ENCODE measurements at regions not wholly inside any gene's neighbourhood (a gene's known extent, or its start where the extent isn't known, plus 50 kb on each side); places are given as distances from the start of the nearest gene placed in this dataset.

DNA sequence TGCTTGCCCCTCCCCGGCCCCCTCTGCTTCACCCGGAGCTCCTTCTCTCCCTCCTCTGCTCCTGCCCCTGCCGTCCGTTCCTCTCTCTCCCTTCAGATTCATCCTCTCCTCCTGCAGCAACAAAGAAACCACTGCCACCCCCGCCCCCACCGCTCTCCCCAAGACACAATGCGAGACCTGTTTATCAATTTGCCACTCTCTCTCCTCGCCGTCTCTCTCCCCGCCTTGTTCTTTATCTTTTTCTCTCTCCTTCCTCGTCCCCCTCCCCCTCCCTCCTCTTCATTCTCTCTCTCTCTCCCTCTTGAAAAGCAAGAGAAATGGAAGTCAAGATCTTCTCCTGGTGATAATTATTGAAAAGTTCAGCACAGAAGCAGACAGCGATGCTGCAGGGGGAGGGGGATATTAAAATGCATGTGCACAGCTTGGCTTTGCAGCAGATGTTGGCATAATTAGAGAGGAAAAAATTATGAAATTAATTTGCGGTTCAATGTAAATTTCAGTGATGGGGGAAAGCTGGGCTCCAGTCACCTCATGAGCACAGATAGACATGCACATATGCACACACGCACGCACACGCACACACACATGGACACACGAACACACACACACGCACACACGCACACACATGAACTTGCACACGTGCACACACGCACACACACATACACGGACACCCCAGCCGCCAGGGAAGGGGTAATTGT is 58.1 kb upstream of the CBFA2T3 start:
- no peak overlapping the region for H3K4me3 Mint-ChIP-seq
- TF ChIP-seq CTCF (IDR thresholded peaks at IDR 0.05), result no peak
- intact Hi-C loops (cut with micrococcal nuclease), result loop anchor here (5.0 kb wide), 2 partner anchors 38 to 53 kb away; no protein-coding TSS in a partner anchor

GRCh38 chr16:89035669-89036570 is 57.7 kb upstream of the ACSF3 start:
- no peak overlapping the region for H3K4me3 Mint-ChIP-seq
- ChIA-PET POLR2A (no interaction called here), CTCF (interaction anchor here (0.6 kb wide), 1 partner anchor 203 kb away, joined by 3 read pairs; no protein-coding TSS in a partner anchor)
- no peak for DNase-seq
- H3K27ac Mint-ChIP-seq, result no peak overlapping the region
- ATAC-seq (ENCODE audit: low read depth), result no peak
- TF ChIP-seq CTCF (IDR thresholded peaks at IDR 0.05), result no peak
- H3K9me3 Mint-ChIP-seq, result no peaks in the 10 kb centered on the region
- H3K36me3 Mint-ChIP-seq (ENCODE audit: low read depth), result no peaks in the 10 kb centered on the region
- H3K4me1 Mint-ChIP-seq, result peaks cover 37% of the 10 kb centered on the region
- intact Hi-C loops (cut with micrococcal nuclease), result no loop called here
- peaks cover 8% of the 10 kb centered on the region for H3K27me3 Mint-ChIP-seq

More for the DNA sequence above, 58.1 kb upstream of the CBFA2T3 start:
- no peak for DNase-seq
- no peaks in the 10 kb centered on the region for H3K9me3 Mint-ChIP-seq
- ATAC-seq (ENCODE audit: low read depth), result no peak
- H3K4me1 Mint-ChIP-seq, result peaks cover 39% of the 10 kb centered on the region
- ChIA-PET CTCF (interaction anchor here (0.6 kb wide), 1 partner anchor 204 kb away, joined by 3 read pairs; no protein-coding TSS in a partner anchor), POLR2A (no interaction called here)
- no peaks in the 10 kb centered on the region for H3K36me3 Mint-ChIP-seq (ENCODE audit: low read depth)
- no peak overlapping the region for H3K27ac Mint-ChIP-seq
- peaks cover 8% of the 10 kb centered on the region for H3K27me3 Mint-ChIP-seq

- H3K4me3 Mint-ChIP-seq, result no peak overlapping the region
- CTCF ChIA-PET, result no interaction called here
- no peak overlapping the region for H3K27ac Mint-ChIP-seq
- DNase-seq (no peak), ATAC-seq (ENCODE audit: low read depth) (no peak)
- H3K4me1 Mint-ChIP-seq, result peaks cover 28% of the 10 kb centered on the region
- H3K27me3 Mint-ChIP-seq, result peaks cover 8% of the 10 kb centered on the region
- H3K9me3 Mint-ChIP-seq, result no peaks in the 10 kb centered on the region
- H3K36me3 Mint-ChIP-seq (ENCODE audit: low read depth), result no peaks in the 10 kb centered on the region
- no peak for TF ChIP-seq CTCF (IDR thresholded peaks at IDR 0.05)
- POLR2A ChIA-PET, result no interaction called here
- intact Hi-C loops (cut with micrococcal nuclease), result no loop called here
Measured at GRCh38 chr16:89036776-89037175, 56.9 kb upstream of the ACSF3 start.

- H3K4me3 Mint-ChIP-seq, result no peak overlapping the region
- intact Hi-C loops (cut with micrococcal nuclease), result no loop called here
- DNase-seq, result no peak
- H3K4me1 Mint-ChIP-seq, result peaks cover 21% of the 10 kb centered on the region
- no peaks in the 10 kb centered on the region for H3K9me3 Mint-ChIP-seq
- ChIA-PET POLR2A (no interaction called here), CTCF (no interaction called here)
- H3K27ac Mint-ChIP-seq, result peak overlapping the region; percentile 24
- H3K36me3 Mint-ChIP-seq (ENCODE audit: low read depth), result no peaks in the 10 kb centered on the region
- peak; percentile 77 for ATAC-seq (ENCODE audit: low read depth)
- H3K27me3 Mint-ChIP-seq, result peaks cover 8% of the 10 kb centered on the region
- TF ChIP-seq CTCF (IDR thresholded peaks at IDR 0.05), result no peak
Measured at GRCh38 chr16:89037261-89038152, 56.1 kb upstream of the ACSF3 start.
